H9 (cell line): ENCODE measurements at regions not wholly inside any gene's neighbourhood (a gene's known extent, or its start where the extent isn't known, plus 50 kb on each side); places are given as distances from the start of the nearest gene placed in this dataset.

Source experiments
- DNase-seq: peaks from one replicate; pipeline ENCODE4 v3.0.0-alpha.2; 2017
- H2AFZ ChIP-seq: one replicate; pipeline ENCODE4 v1.6.1; 2013; ENCODE audit warnings: mild to moderate bottlenecking, low read length, control low read depth, moderate library complexity
- H2AK5ac ChIP-seq: 2 replicates; pipeline ENCODE4 v1.6.1; 2013; ENCODE audit warnings: low read length, control low read depth, mixed read lengths; ENCODE audit not compliant: insufficient read length
- H2BK120ac ChIP-seq: one replicate; pipeline ENCODE4 v1.6.1; 2013; ENCODE audit warnings: low read depth, mild to moderate bottlenecking, low read length, control low read depth, inconsistent platforms; ENCODE audit not compliant: poor library complexity, severe bottlenecking
- H2BK12ac ChIP-seq: 2 replicates; pipeline ENCODE4 v1.6.1; 2013; ENCODE audit warnings: low read length, control low read depth, mixed read lengths, low read depth; ENCODE audit not compliant: insufficient read length
- H2BK15ac ChIP-seq: 2 replicates; pipeline ENCODE4 v1.6.1; 2013; ENCODE audit warnings: low read depth, low read length, control low read depth
- H2BK20ac ChIP-seq: one replicate; pipeline ENCODE4 v1.6.1; 2013; ENCODE audit warnings: low read depth, mild to moderate bottlenecking, low read length, control low read depth, inconsistent platforms; ENCODE audit not compliant: poor library complexity, severe bottlenecking
- H2BK5ac ChIP-seq: 2 replicates; pipeline ENCODE4 v1.6.1; 2013; ENCODE audit warnings: low read length, control low read depth, mixed read lengths; ENCODE audit not compliant: insufficient read length
- H3K14ac ChIP-seq: 2 replicates; pipeline ENCODE4 v1.6.1; 2013; ENCODE audit warnings: low read length, control low read depth; ENCODE audit not compliant: insufficient read depth
- H3K18ac ChIP-seq: 2 replicates; pipeline ENCODE4 v1.6.1; 2013; ENCODE audit warnings: low read depth, mild to moderate bottlenecking, mixed read lengths, low read length, control low read depth; ENCODE audit not compliant: insufficient read length
- H3K23ac ChIP-seq: 2 replicates; pipeline ENCODE4 v1.6.1; 2013; ENCODE audit warnings: low read length, control low read depth, mixed read lengths, low read depth; ENCODE audit not compliant: insufficient read length
- H3K23me2 ChIP-seq: 2 replicates; pipeline ENCODE4 v1.6.1; 2013; ENCODE audit warnings: low read depth, mild to moderate bottlenecking, mixed read lengths, low read length, control low read depth; ENCODE audit not compliant: insufficient read length, poor library complexity, severe bottlenecking
- H3K27ac ChIP-seq: 2 replicates; pipeline ENCODE4 v1.5.1; 2013; ENCODE audit warnings: low read length, control low read depth, mixed read lengths, low read depth; ENCODE audit not compliant: insufficient read length
- H3K27me3 ChIP-seq: 2 replicates; pipeline ENCODE4 v1.6.1; 2013; ENCODE audit warnings: low read length, control low read depth, inconsistent platforms; ENCODE audit not compliant: insufficient read depth
- H3K4ac ChIP-seq: 2 replicates; pipeline ENCODE4 v1.6.1; 2013; ENCODE audit warnings: low read depth, mild to moderate bottlenecking, control low read depth, inconsistent platforms, low read length, moderate library complexity
- H3K4me1 ChIP-seq: 2 replicates; pipeline ENCODE4 v1.6.1; 2013; ENCODE audit warnings: low read length, control low read depth, inconsistent platforms; ENCODE audit not compliant: insufficient read depth
- H3K4me2 ChIP-seq: 2 replicates; pipeline ENCODE4 v1.6.1; 2013; ENCODE audit warnings: low read length, control low read depth, mixed read lengths; ENCODE audit not compliant: insufficient read length, insufficient read depth
- H3K56ac ChIP-seq: 2 replicates; pipeline ENCODE4 v1.6.1; 2013; ENCODE audit warnings: low read depth, mild to moderate bottlenecking, mixed read lengths, low read length, control low read depth; ENCODE audit not compliant: insufficient read length
- H3K79me1 ChIP-seq: 2 replicates; pipeline ENCODE4 v1.6.1; 2013; ENCODE audit warnings: low read depth, mild to moderate bottlenecking, moderate library complexity, low read length, control low read depth, inconsistent platforms; ENCODE audit not compliant: insufficient read depth, poor library complexity, severe bottlenecking
- H3K79me2 ChIP-seq: 2 replicates; pipeline ENCODE4 v1.6.1; 2013; ENCODE audit warnings: low read length, control low read depth, inconsistent platforms; ENCODE audit not compliant: insufficient read depth
- H3K9ac ChIP-seq: 2 replicates; pipeline ENCODE4 v1.6.1; 2013; ENCODE audit warnings: low read length, control low read depth, mixed read lengths; ENCODE audit not compliant: insufficient read length; ENCODE audit errors: extremely low read depth
- H3K9me3 ChIP-seq: one replicate; pipeline ENCODE4 v1.6.1; 2013; ENCODE audit warnings: low read depth, low read length, inconsistent platforms; ENCODE audit not compliant: control insufficient read depth
- H3T11ph ChIP-seq: one replicate; pipeline ENCODE4 v1.6.1; 2013; ENCODE audit warnings: mild to moderate bottlenecking, low read length, control low read depth, inconsistent platforms
- H4K20me1 ChIP-seq: one replicate; pipeline ENCODE4 v1.6.1; 2013; ENCODE audit not compliant: control insufficient read depth, insufficient read length, insufficient read depth
- H4K5ac ChIP-seq: 2 replicates; pipeline ENCODE4 v1.6.1; 2013; ENCODE audit warnings: low read depth, mild to moderate bottlenecking, mixed read lengths, low read length, control low read depth; ENCODE audit not compliant: insufficient read length
- H4K8ac ChIP-seq: replicated peaks from 2 replicates; pipeline ENCODE4 v1.6.1; 2013; ENCODE audit warnings: low read length, control low read depth, mixed read lengths, low read depth; ENCODE audit not compliant: insufficient read length
- H4K91ac ChIP-seq: 2 replicates; pipeline ENCODE4 v1.6.1; 2013; ENCODE audit warnings: low read depth, mild to moderate bottlenecking, moderate library complexity, mixed read lengths, low read length, control low read depth; ENCODE audit not compliant: insufficient read length
- H3K27ac Mint-ChIP-seq, 3 experiments: 2 replicates in 2 of 3; 3 replicates in 1 of 3; pipeline ENCODE4 v1.8.0; 2020 to 2021; ENCODE audit warnings: mixed read lengths in 3 of 3, mild to moderate bottlenecking in 1 of 3, moderate library complexity in 1 of 3
- H3K27me3 Mint-ChIP-seq: 2 replicates; pipeline ENCODE4 v1.8.0; 2021; ENCODE audit warnings: low read depth, mild to moderate bottlenecking, moderate library complexity, mixed read lengths
- H3K36me3 Mint-ChIP-seq, 3 experiments: 2 replicates in 2 of 3; 3 replicates in 1 of 3; pipeline ENCODE4 v1.8.0; 2020 to 2021; ENCODE audit warnings: low read depth in 3 of 3, mixed read lengths in 3 of 3; ENCODE audit not compliant: insufficient read depth in 1 of 3
- H3K4me1 Mint-ChIP-seq, 2 experiments: 2 replicates each; pipeline ENCODE4 v1.8.0; 2020; ENCODE audit warnings: mixed read lengths in 2 of 2
- H3K4me3 Mint-ChIP-seq, 2 experiments: 2 replicates in 1 of 2; 3 replicates in 1 of 2; pipeline ENCODE4 v1.8.0; 2020 to 2021; ENCODE audit warnings: mild to moderate bottlenecking in 2 of 2, mixed read lengths in 2 of 2, moderate library complexity in 1 of 2
- H3K9me3 Mint-ChIP-seq, 2 experiments: 2 replicates in 1 of 2; 3 replicates in 1 of 2; pipeline ENCODE4 v1.8.0; 2020; ENCODE audit warnings: mild to moderate bottlenecking in 2 of 2, mixed read lengths in 2 of 2, moderate library complexity in 1 of 2
- CTCF ChIP-seq: fragments of 200-600 bp; sonication (generic); conservative IDR thresholded peaks from 3 replicates; pipeline ENCODE4 v1.8.0; 2021; ENCODE audit warnings: antibody characterized with exemption, mild to moderate bottlenecking
- WGBS: extraction: QIAGEN DNeasy Blood & Tissue Kit; methylation state at CpG from one replicate; pipeline ENCODE4 v1.1.7; 2013; ENCODE audit warnings: missing lambda C conversion rate, low lambda C conversion rate, mixed read lengths; ENCODE audit not compliant: insufficient read length; ENCODE audit errors: extremely low coverage; 5-methylcytosine and 5-hydroxymethylcytosine counted together

DNA sequence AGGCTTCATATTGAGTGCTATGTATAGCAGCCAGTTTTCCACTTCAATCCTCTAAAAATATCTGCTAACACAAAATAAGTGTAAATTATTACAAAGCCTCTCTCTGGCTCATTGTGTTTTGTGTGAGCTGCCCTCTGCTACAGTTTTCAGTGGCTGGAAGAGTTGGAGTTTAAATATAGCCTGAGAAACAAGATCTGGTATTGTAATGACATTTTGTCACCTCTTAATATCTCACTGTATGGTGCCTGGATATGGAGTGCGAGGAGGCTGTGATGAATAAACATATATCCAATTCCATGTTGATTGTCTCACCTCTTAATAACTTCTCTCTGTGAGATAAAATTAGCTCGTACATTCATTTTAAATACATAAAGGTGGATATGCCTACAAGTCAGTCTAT is 269.7 kb downstream of the FLRT2 start:
- Histone ChIP-seq H3K79me2 (no peaks in the 10 kb centered on the region), H2BK5ac (no peak overlapping the region), H3K27ac (no peak overlapping the region), H3K27me3 (no peaks in the 10 kb centered on the region), H3K9me3 (no peaks in the 10 kb centered on the region), H3K14ac (no peak overlapping the region), H2AK5ac (no peak overlapping the region), H4K5ac (no peak overlapping the region), H2AFZ (no peak overlapping the region), H3K56ac (no peak overlapping the region), H2BK120ac (no peak overlapping the region), H3K4me1 (no peaks in the 10 kb centered on the region), H3K79me1 (no peaks in the 10 kb centered on the region), H3K23me2 (no peaks in the 10 kb centered on the region), H3K4me2 (no peak overlapping the region), H2BK20ac (no peak overlapping the region), H2BK15ac (no peak overlapping the region), H3K18ac (no peak overlapping the region), H4K8ac (no peak overlapping the region), H4K91ac (no peak overlapping the region), H3K23ac (no peak overlapping the region), H3T11ph (no peak overlapping the region), H2BK12ac (no peak overlapping the region), H4K20me1 (no peaks in the 10 kb centered on the region), H3K4ac (no peak overlapping the region), H3K9ac (no peak overlapping the region)
- peaks cover 4 to 5% of the 10 kb centered on the region in 2 experiments; a peak in 3 of 4 replicates for H3K4me1 Mint-ChIP-seq
- peaks cover 0 to 8% (median 0%) of the 10 kb centered on the region in 3 experiments; a peak in 2 of 7 replicates for H3K36me3 Mint-ChIP-seq
- peaks cover 9% of the 10 kb centered on the region in 2 experiments; a peak in 4 of 5 replicates for H3K9me3 Mint-ChIP-seq
- H3K27me3 Mint-ChIP-seq = no peaks in the 10 kb centered on the region
- WGBS = no CpG with 5 or more reads among the region's 2 CpGs
- no peak for DNase-seq
- TF ChIP-seq CTCF = no peak
- no peak overlapping the region for H3K4me3 Mint-ChIP-seq
- no peak overlapping the region for H3K27ac Mint-ChIP-seq
